ENCODE measurements at regions not wholly inside any gene's neighbourhood (a gene's known extent, or its start where the extent isn't known, plus 50 kb on each side); places are given as distances from the start of the nearest gene placed in this dataset.

DNA sequence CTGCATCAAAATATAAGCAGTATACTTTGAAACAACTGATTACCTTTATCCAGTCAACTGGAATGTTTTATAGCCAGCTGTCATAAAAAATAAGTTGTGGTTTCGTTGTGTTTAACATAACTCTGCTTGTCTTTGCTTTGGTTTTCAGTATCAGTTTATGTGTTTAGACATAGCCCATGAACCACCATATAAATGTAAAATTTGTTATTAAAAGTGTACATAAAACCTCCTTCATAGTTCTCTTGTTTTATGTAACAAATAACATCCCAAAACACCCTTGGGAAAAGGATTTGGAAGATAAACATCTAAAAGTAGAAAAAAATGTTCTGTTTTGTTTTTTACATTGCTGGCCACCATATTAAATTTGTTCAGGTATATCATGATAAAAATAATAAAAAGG is 347.0 kb upstream of the PROK2 start:
- no peak overlapping the region for H3K4me3 ChIP-seq (ENCODE audit: low read length)
- no peak overlapping the region for H2AFZ ChIP-seq (ENCODE audit: low read depth, low read length)
- no peaks in the 10 kb centered on the region for H3K36me3 ChIP-seq (ENCODE audit: insufficient read depth, low read length)
- no peaks in the 10 kb centered on the region for H3K4me1 ChIP-seq (ENCODE audit: insufficient read depth, low read length)
- H3K9me3 ChIP-seq (ENCODE audit: low read length), result no peaks in the 10 kb centered on the region
- no peaks in the 10 kb centered on the region for H3K27me3 ChIP-seq (ENCODE audit: insufficient read depth, low read length)

GRCh38 chr3:72130565-72130964 is 345.6 kb upstream of the PROK2 start:
- H2AFZ ChIP-seq (ENCODE audit: low read depth, low read length), result no peak overlapping the region
- H3K4me1 ChIP-seq (ENCODE audit: insufficient read depth, low read length), result no peaks in the 10 kb centered on the region
- no peaks in the 10 kb centered on the region for H3K36me3 ChIP-seq (ENCODE audit: insufficient read depth, low read length)
- H3K4me3 ChIP-seq (ENCODE audit: low read length), result no peak overlapping the region
- H3K9me3 ChIP-seq (ENCODE audit: low read length), result no peaks in the 10 kb centered on the region
- no peaks in the 10 kb centered on the region for H3K27me3 ChIP-seq (ENCODE audit: insufficient read depth, low read length)

DNA sequence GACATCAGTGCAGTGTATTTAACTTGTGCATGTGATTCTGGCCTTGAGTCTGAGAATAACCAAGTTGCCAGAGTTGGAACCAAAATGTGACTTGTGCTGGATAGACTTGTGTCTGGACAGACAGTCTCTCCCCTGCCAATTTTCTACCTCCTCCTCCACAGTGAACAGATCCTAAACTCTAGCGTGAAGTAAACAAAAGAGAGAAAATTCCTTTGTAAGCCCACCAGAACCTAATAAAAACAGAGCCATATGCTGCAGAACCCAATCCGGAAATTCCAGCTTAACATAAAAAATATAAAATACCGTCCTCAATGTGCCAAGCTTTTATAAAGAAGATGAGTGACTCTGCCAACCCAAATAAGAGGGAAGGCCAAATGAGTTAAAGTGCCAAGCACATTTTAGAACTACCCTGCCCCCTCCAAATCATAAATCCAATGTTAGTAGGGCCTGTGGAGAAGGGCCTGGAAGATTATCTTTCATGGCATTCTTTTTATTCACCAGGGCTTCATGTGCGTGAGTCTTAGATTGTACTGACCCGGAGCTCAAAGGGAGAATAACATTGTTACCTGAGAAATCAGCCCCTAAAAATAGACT is 344.6 kb upstream of the PROK2 start:
- H3K36me3 ChIP-seq (ENCODE audit: insufficient read depth, low read length), result no peaks in the 10 kb centered on the region
- H3K4me1 ChIP-seq (ENCODE audit: insufficient read depth, low read length), result no peaks in the 10 kb centered on the region

GRCh38 chr3:72128921-72129320 is 344.0 kb upstream of the PROK2 start:
- Histone ChIP-seq H3K27me3 (ENCODE audit: insufficient read depth, low read length) (no peaks in the 10 kb centered on the region), H2AFZ (ENCODE audit: low read depth, low read length) (no peak overlapping the region), H3K4me3 (ENCODE audit: low read length) (no peak overlapping the region)

More for the DNA sequence above, 344.6 kb upstream of the PROK2 start:
- Histone ChIP-seq H3K9me3 (ENCODE audit: low read length) (no peaks in the 10 kb centered on the region), H3K27me3 (ENCODE audit: insufficient read depth, low read length) (no peaks in the 10 kb centered on the region), H2AFZ (ENCODE audit: low read depth, low read length) (no peak overlapping the region), H3K4me3 (ENCODE audit: low read length) (no peak overlapping the region)

DNA sequence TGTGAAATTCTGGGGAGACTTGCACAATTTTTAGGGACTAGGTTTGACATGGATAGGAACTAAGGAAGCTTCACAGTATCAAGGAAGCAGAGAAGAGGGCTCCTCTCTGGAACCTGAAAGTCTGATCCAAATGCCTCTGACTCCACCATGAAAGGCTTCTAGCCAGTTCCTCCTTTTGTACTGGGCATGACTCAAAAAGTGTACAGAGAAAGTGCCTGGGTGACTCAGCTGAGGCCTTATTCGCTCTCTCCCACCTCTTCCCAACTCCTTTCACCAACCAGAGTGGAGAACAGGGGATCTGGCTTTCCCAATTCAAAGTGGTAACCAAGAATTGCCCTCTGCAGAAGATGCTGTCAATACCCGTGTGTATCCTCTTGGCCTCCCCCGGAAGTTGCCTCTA is 342.9 kb upstream of the PROK2 start:
- Histone ChIP-seq H3K36me3 (ENCODE audit: insufficient read depth, low read length) (no peaks in the 10 kb centered on the region), H3K27me3 (ENCODE audit: insufficient read depth, low read length) (no peaks in the 10 kb centered on the region), H3K4me3 (ENCODE audit: low read length) (no peak overlapping the region), H3K4me1 (ENCODE audit: insufficient read depth, low read length) (no peaks in the 10 kb centered on the region), H3K9me3 (ENCODE audit: low read length) (no peaks in the 10 kb centered on the region), H2AFZ (ENCODE audit: low read depth, low read length) (no peak overlapping the region)

More at GRCh38 chr3:72128921-72129320, 344.0 kb upstream of the PROK2 start:
- Histone ChIP-seq H3K9me3 (ENCODE audit: low read length) (no peaks in the 10 kb centered on the region), H3K36me3 (ENCODE audit: insufficient read depth, low read length) (no peaks in the 10 kb centered on the region), H3K4me1 (ENCODE audit: insufficient read depth, low read length) (no peaks in the 10 kb centered on the region)

GRCh38 chr3:72127224-72127612 is 342.3 kb upstream of the PROK2 start:
- H3K9me3 ChIP-seq (ENCODE audit: low read length), result no peaks in the 10 kb centered on the region
- no peaks in the 10 kb centered on the region for H3K36me3 ChIP-seq (ENCODE audit: insufficient read depth, low read length)
- H2AFZ ChIP-seq (ENCODE audit: low read depth, low read length), result no peak overlapping the region
- H3K4me1 ChIP-seq (ENCODE audit: insufficient read depth, low read length), result no peaks in the 10 kb centered on the region
- no peaks in the 10 kb centered on the region for H3K27me3 ChIP-seq (ENCODE audit: insufficient read depth, low read length)
- no peak overlapping the region for H3K4me3 ChIP-seq (ENCODE audit: low read length)

DNA sequence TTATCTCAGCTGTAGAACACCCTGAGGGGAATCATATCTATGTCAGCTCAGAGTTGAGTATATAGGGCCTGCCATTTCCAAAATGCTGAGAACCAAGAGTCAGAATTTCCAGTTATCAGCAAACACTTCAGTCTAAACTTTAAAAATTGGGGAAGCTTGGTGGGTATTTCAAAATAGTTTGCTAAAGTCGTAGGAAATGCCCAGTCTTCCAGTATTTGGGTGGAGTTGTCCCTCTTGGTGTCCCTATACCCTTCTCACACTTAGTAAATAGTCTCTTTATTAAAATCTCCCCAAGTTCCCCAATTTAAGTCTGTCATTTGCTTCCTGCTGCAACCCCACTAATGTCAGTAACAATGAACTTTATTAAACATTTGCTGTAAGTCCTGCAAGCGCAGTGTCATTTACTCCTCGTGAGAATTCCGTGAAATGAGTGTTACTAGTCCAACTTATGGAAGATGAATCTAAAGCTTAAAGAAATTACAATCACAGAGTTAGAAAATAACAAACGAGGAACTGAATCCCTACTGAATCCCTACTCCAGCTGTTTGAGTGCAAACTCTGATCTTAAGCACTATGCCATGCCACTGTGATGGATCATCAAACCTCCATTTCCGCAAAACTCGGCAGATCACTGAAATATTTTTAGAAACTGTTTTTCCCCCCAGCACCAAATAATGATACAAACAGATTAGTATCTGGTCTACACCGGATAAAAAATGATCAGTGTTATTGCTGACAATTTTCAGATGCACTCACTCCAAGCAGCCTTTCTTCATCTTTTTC is 341.7 kb upstream of the PROK2 start:
- Histone ChIP-seq H3K4me1 (ENCODE audit: insufficient read depth, low read length) (no peaks in the 10 kb centered on the region), H3K36me3 (ENCODE audit: insufficient read depth, low read length) (no peaks in the 10 kb centered on the region), H3K9me3 (ENCODE audit: low read length) (no peaks in the 10 kb centered on the region), H3K4me3 (ENCODE audit: low read length) (no peak overlapping the region), H2AFZ (ENCODE audit: low read depth, low read length) (no peak overlapping the region), H3K27me3 (ENCODE audit: insufficient read depth, low read length) (no peaks in the 10 kb centered on the region)

DNA sequence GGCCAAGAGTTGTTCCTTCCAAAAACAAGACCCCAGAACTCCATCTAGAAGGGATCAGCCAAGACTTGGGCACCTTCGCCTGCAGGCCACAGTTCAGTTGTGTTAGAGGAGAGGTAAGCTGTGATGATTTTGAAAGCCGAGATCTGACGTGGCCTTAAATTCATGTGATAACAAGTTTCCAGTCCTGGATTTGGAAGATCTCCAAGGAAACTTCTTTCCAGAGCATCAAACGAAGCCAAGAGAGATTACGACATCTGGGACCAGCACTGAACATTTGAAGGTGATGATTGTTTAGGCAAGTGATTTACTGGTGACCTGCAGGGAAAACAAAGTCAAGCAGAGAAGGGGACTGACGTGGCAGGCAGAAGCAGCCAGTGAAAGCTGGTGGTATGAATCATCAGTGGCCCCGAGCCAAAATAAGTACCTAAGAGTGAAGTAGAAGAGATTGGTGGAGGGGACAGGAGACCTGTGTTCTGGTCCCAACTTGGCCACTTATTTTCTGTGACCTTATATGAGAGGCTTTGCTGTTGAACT is 339.0 kb upstream of the PROK2 start:
- Histone ChIP-seq H3K27me3 (ENCODE audit: insufficient read depth, low read length) (no peaks in the 10 kb centered on the region), H3K4me3 (ENCODE audit: low read length) (no peak overlapping the region), H3K36me3 (ENCODE audit: insufficient read depth, low read length) (no peaks in the 10 kb centered on the region), H2AFZ (ENCODE audit: low read depth, low read length) (no peak overlapping the region), H3K4me1 (ENCODE audit: insufficient read depth, low read length) (no peaks in the 10 kb centered on the region), H3K9me3 (ENCODE audit: low read length) (no peaks in the 10 kb centered on the region)

- Histone ChIP-seq H3K9me3 (ENCODE audit: low read length) (no peaks in the 10 kb centered on the region), H3K27me3 (ENCODE audit: insufficient read depth, low read length) (peaks cover 4% of the 10 kb centered on the region), H2AFZ (ENCODE audit: low read depth, low read length) (no peak overlapping the region), H3K4me1 (ENCODE audit: insufficient read depth, low read length) (no peaks in the 10 kb centered on the region), H3K4me3 (ENCODE audit: low read length) (no peak overlapping the region), H3K36me3 (ENCODE audit: insufficient read depth, low read length) (no peaks in the 10 kb centered on the region)
Observed at GRCh38 chr3:72120806-72121778, 336.1 kb upstream of the PROK2 start.

GRCh38 chr3:72120039-72120438 is 335.1 kb upstream of the PROK2 start:
- Histone ChIP-seq H3K9me3 (ENCODE audit: low read length) (no peaks in the 10 kb centered on the region), H3K36me3 (ENCODE audit: insufficient read depth, low read length) (no peaks in the 10 kb centered on the region), H2AFZ (ENCODE audit: low read depth, low read length) (no peak overlapping the region), H3K27me3 (ENCODE audit: insufficient read depth, low read length) (peaks cover 4% of the 10 kb centered on the region), H3K4me3 (ENCODE audit: low read length) (no peak overlapping the region), H3K4me1 (ENCODE audit: insufficient read depth, low read length) (no peaks in the 10 kb centered on the region)

DNA sequence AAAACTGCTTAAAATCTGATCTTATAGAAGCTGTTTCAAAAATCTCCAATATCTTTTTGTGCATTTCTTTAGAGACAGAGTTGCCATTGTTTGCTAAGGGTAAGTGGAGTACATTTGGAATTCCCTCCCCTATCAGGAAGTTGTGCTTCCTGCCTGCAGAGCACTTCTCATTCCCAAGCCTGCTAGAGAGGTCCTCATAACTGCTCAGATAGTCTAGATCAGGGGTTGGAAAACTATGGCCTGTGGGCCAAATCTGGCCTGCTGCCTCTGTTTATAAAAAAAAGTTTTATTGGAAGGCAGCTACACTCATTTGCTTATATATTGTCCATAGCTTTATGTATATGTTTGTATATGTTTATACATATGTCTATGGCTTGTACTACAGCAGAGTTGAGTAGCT is 333.7 kb upstream of the PROK2 start:
- no peak overlapping the region for H2AFZ ChIP-seq (ENCODE audit: low read depth, low read length)
- H3K36me3 ChIP-seq (ENCODE audit: insufficient read depth, low read length), result no peaks in the 10 kb centered on the region
- no peak overlapping the region for H3K4me3 ChIP-seq (ENCODE audit: low read length)
- H3K4me1 ChIP-seq (ENCODE audit: insufficient read depth, low read length), result no peaks in the 10 kb centered on the region
- H3K27me3 ChIP-seq (ENCODE audit: insufficient read depth, low read length), result peaks cover 4% of the 10 kb centered on the region
- no peaks in the 10 kb centered on the region for H3K9me3 ChIP-seq (ENCODE audit: low read length)

DNA sequence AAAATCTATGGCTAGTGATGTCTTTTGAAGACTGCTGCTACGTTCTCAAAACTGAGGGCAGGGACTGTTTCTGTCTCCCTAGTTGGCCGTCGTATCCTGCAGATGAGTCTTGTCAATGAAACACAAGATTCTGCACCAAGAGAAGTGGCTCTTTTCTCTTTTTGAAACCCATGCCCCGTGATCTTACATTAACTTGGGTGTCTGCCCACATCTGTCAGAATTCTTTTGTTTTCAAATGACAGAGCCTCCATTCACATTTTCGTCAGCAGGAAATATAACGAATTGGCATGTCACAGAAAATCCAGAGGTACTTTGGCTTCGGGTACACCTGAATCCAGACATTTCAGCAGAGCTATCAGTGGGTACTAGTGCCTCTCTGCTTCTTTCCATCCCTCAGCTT is 331.3 kb upstream of the PROK2 start:
- no peak overlapping the region for H2AFZ ChIP-seq (ENCODE audit: low read depth, low read length)
- H3K27me3 ChIP-seq (ENCODE audit: insufficient read depth, low read length), result peaks cover 6% of the 10 kb centered on the region
- no peak overlapping the region for H3K4me3 ChIP-seq (ENCODE audit: low read length)
- no peaks in the 10 kb centered on the region for H3K4me1 ChIP-seq (ENCODE audit: insufficient read depth, low read length)
- H3K9me3 ChIP-seq (ENCODE audit: low read length), result no peaks in the 10 kb centered on the region
- no peaks in the 10 kb centered on the region for H3K36me3 ChIP-seq (ENCODE audit: insufficient read depth, low read length)

DNA sequence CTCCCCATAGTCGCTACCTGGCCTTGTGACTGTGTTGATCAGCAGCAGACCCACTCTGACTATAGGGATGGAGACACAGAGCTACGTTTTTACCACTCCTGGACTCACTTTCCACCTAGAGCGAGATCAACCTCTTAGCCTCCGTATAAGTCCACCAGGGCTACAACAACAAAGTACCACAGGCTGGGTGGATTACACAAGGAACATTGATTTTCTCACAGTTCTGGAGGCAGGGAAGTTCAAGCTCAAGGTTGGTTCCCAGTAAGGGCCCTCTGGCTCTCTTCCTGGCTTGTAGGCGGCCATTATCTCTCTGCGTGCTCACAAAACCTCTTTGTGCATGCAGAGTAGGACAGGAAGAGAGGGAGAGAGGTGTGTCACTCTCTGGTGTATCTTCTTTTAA is 330.4 kb upstream of the PROK2 start:
- Histone ChIP-seq H3K4me3 (ENCODE audit: low read length) (no peak overlapping the region), H3K27me3 (ENCODE audit: insufficient read depth, low read length) (peaks cover 8% of the 10 kb centered on the region), H2AFZ (ENCODE audit: low read depth, low read length) (no peak overlapping the region), H3K9me3 (ENCODE audit: low read length) (no peaks in the 10 kb centered on the region), H3K4me1 (ENCODE audit: insufficient read depth, low read length) (no peaks in the 10 kb centered on the region), H3K36me3 (ENCODE audit: insufficient read depth, low read length) (no peaks in the 10 kb centered on the region)

All from neuron (in vitro differentiated cells).